HG03103 (cell line): ENCODE measurements at regions not wholly inside any gene's neighbourhood (a gene's known extent, or its start where the extent isn't known, plus 50 kb on each side); places are given as distances from the start of the nearest gene placed in this dataset.
"Not testable (repeated sequence)": the region's sequence is repeated elsewhere in the genome, so short reads cannot be mapped to it uniquely, and the experiment has no call there.

Source experiments
- ATAC-seq: cut with Tn5 transposase; IDR thresholded peaks from one replicate; pipeline ENCODE4 v1.9.1; 2021; ENCODE audit warnings: low read depth; ENCODE audit not compliant: unreplicated experiment

GRCh38 chr3:95511828-95512227 lies 1302.6 kb upstream of the EPHA6 start:
- no peak for ATAC-seq

- no peak for ATAC-seq
These were observed 1300.1 kb upstream of the EPHA6 start for GRCh38 chr3:95514260-95514659.

GRCh38 chr3:95521396-95521795 lies 1293.0 kb upstream of the EPHA6 start:
- ATAC-seq, result no peak

- ATAC-seq, result no peak
These were observed 1291.9 kb upstream of the EPHA6 start for GRCh38 chr3:95522449-95522848.

- ATAC-seq, result no peak
These were observed 1274.4 kb upstream of the EPHA6 start for GRCh38 chr3:95539950-95540483.

GRCh38 chr3:95565502-95565901 lies 1248.9 kb upstream of the EPHA6 start:
- no peak for ATAC-seq

GRCh38 chr3:95567346-95567745 lies 1247.0 kb upstream of the EPHA6 start:
- ATAC-seq, result no peak

GRCh38 chr3:95586754-95587153 lies 1227.6 kb upstream of the EPHA6 start:
- ATAC-seq, result no peak

GRCh38 chr3:95587641-95588040 lies 1226.8 kb upstream of the EPHA6 start:
- ATAC-seq, result not testable (repeated sequence)

GRCh38 chr3:95588473-95588872 lies 1225.9 kb upstream of the EPHA6 start:
- ATAC-seq, result no peak

GRCh38 chr3:95595416-95596075 lies 1218.8 kb upstream of the EPHA6 start:
- ATAC-seq, result no peak

- ATAC-seq, result no peak
These were observed 1206.5 kb upstream of the EPHA6 start for GRCh38 chr3:95607926-95608325.

- no peak for ATAC-seq
These were observed 1205.0 kb upstream of the EPHA6 start for GRCh38 chr3:95609411-95609810.

- no peak for ATAC-seq
These were observed 1201.8 kb upstream of the EPHA6 start for GRCh38 chr3:95612611-95613010.

- no peak for ATAC-seq
These were observed 1200.4 kb upstream of the EPHA6 start for GRCh38 chr3:95613993-95614392.

GRCh38 chr3:95615592-95616310 lies 1198.6 kb upstream of the EPHA6 start:
- no peak for ATAC-seq

- ATAC-seq, result no peak
These were observed 1188.3 kb upstream of the EPHA6 start for GRCh38 chr3:95626107-95626506.

GRCh38 chr3:95627293-95627692 lies 1187.1 kb upstream of the EPHA6 start:
- ATAC-seq, result no peak

GRCh38 chr3:95627697-95628096 lies 1186.7 kb upstream of the EPHA6 start:
- ATAC-seq, result no peak

- no peak for ATAC-seq
These were observed 1184.6 kb upstream of the EPHA6 start for GRCh38 chr3:95629802-95630201.

- ATAC-seq, result no peak
These were observed 1169.1 kb upstream of the EPHA6 start for GRCh38 chr3:95645291-95645690.
